LNCAP (cell line): ENCODE measurements at regions not wholly inside any gene's neighbourhood (a gene's known extent, or its start where the extent isn't known, plus 50 kb on each side); places are given as distances from the start of the nearest gene placed in this dataset.

ENCODE experiments used
- TF ChIP-seq, protein P1 (sequence below): fragments of 450-650 bp; IDR thresholded peaks from 2 replicates; pipeline ENCODE4 v1.5.1; 2017; ENCODE audit warnings: mild to moderate bottlenecking

DNA sequence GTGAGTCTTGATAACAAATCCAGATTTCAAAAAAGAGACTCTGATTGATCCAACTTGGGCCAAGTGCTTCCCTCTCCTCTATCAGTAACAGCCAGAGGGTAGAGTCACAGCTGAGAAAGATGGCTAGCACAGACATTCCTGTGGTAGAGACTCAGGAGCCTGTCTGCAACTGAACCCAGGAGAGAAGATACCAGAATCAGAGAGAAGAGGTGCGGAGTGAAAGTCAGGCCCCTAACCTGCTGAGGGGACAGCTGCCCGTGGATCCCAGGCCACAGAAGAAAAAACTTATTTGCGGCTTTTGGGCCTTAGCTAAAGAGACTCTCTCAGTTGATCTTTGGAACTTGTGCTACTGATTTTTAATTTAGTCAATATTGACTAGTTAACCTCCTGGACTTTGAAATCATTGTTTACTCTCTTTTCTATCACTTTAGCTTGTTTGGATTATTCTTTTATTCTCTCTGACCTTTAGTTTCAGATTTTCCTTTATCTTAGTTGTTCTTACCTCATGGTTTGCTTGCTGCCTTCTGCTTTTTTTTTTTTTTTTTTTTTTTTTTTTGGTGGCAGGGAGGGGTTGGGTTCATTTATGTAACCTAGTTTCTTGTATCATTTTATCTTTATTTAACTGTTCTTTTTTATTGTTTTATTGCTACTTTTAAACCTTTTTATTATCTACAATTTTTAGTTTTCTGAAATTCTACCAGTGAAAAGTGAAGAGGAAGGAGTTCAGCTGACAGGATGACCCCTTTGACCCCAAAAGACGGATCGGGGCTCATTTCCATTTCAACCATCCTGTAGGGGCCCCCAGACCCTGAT, 154.9 kb upstream of the KRR1 start:
- TF ChIP-seq, protein P1, sequence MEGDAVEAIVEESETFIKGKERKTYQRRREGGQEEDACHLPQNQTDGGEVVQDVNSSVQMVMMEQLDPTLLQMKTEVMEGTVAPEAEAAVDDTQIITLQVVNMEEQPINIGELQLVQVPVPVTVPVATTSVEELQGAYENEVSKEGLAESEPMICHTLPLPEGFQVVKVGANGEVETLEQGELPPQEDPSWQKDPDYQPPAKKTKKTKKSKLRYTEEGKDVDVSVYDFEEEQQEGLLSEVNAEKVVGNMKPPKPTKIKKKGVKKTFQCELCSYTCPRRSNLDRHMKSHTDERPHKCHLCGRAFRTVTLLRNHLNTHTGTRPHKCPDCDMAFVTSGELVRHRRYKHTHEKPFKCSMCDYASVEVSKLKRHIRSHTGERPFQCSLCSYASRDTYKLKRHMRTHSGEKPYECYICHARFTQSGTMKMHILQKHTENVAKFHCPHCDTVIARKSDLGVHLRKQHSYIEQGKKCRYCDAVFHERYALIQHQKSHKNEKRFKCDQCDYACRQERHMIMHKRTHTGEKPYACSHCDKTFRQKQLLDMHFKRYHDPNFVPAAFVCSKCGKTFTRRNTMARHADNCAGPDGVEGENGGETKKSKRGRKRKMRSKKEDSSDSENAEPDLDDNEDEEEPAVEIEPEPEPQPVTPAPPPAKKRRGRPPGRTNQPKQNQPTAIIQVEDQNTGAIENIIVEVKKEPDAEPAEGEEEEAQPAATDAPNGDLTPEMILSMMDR = no peak

DNA sequence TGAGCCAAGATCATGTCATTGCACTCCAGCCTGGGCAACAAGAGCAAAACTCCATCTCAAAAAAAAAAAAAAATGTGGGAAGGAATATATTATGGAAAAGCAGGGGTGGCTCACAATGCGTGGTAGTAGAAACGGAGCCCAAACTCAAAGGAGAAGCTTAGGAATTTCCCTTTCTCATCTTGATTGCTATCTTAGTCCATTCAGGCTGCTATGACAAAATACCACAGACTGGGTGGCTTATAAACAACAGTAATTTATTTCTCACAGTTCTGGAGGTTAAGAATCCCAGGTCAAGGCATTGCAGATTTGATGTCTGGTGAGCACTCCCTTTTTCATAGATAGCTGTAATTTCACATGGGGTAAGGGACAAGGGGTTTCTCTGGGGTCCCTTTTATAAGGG, 153.8 kb upstream of the KRR1 start:
- TF ChIP-seq, protein P1 = no peak

DNA sequence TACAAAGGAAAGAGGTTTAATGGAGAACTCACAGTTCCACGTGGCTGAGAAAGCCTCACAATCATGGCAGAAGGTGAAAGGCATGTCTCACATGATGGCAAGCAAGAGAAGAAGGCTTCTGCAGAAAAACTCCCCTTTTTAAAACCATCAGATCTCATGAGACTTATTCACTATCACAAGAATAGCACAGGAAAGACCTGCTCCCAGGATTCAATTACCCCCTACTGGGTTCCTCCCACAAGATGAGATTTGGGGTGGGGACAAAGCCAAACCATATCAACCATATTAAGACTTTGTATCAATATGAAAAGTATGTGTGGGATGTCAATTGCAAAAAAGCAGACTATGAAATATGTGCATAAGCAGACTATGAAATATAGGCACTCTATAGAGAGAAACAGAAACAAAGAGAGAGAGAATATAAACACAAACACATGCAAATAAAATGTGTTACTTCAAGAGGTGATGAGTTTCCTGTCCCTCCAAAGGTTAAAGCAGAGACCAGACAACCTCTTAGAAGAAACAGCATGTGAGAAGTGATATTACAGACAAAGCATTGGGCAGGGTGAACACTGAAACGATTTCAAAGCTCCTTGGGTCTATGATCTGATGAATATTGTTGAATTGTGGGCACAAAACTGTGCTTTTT, 151.2 kb upstream of the KRR1 start:
- TF ChIP-seq, protein P1 = no peak

DNA sequence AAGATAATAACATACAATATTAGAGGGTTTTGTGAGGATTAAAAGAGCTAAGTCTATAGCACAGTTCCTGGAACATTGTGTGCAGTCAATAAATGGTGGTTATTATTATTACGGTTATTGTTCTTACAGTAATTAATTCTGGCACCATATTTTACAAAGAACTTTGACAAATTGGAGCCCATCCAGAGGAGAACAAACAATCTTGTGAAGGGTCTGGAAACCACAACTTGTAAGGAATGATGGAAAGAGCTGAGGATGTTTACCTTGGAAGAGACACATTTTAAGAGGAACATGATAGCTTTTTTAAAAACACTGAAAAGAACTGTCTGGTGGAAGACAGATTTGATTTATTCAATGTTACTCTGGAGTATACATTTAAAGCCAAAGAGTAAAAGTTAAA, 150.5 kb upstream of the KRR1 start:
- TF ChIP-seq, protein P1 = no peak

DNA sequence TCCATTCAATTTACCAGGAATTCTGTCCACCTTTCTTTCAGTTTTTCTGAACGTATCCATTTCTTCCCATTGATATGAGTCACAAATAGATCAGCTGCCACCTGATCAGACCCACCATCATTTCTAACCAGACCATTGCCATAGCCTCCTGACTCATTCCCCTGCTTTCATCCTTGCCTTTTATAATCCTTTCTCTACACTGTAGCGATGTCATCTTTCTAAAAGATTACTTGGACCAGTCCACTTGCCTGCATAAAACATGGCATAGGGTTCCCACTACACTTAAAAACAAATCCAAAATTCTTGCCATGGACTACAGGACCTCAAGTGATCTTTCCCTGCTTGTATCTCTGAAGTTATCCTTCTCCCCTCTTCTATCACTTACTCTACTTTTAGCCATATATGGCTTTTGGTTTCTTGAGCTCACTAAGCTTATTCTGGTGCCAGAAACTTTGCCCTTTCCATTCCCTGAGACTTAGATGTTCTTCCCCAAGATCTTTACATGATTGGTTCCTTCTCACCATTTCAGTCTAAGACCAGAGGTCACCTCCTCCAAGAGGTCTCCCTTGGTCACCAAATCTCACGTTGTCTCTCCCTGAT, 149.5 kb upstream of the KRR1 start:
- TF ChIP-seq, protein P1 = no peak

DNA sequence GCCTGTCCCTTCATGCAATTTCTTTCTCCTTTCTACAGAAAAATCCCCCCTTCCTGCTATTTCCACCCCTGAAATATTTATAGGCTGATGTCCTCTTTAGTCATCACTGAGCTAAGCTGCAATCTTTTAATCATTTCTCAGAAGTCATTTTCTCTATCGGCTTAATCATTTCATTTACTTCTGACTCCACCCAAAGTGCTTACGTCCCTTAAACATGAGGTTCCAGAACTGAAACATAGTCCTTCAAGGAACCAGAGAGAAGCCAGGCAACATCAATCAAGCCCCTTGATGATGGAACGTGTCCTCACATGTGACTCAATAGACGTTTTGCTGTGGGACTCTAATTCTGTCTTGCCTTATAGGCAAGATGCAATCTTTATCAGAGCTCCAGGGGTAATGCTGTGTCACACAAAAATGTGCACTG, 148.7 kb upstream of the KRR1 start:
- TF ChIP-seq, protein P1 = no peak

DNA sequence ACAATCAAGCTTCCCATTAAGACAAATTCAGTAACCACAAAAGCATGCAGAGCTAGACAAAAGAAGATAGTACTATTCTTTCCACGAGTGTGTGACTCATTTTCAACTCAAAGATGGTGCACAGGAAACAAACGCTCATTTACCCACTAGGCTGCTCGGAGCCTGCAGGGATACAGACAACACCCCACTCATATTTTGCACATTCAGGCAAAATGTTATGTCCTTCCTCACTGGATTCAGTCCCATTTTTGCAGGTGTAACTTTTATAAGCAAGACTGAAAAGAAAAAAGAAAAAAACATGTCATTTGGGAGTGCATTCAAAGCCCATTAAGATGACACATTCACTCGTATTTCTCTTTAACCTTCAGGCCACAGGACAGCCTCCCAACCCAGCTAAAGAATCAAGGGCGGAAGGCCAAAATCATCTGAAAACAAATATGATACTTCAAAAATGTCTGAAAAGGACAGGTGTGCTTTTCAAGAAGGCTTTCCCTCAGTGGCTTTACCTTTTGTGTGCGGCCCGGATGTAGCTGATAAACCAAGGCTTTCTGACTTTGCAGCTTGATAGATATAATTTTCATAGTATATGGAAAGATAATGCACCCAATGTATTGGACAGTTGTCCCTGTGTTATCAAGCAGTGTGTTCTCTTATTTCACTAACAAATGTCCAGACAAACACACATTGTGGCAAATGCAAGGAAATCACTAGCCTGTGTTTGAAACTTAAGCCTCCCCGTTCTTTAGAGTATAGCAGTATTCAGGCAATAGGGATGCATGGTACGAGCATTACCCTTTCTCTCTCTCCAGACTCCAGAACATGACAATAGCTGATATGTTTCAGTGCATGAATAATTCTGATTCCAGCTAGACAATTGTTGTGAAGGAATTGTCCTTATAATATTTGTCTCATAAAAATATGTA, 147.8 kb upstream of the KRR1 start:
- TF ChIP-seq, protein P1 = no peak
